ENCODE measurements at regions not wholly inside any gene's neighbourhood (a gene's known extent, or its start where the extent isn't known, plus 50 kb on each side); places are given as distances from the start of the nearest gene placed in this dataset.

DNA sequence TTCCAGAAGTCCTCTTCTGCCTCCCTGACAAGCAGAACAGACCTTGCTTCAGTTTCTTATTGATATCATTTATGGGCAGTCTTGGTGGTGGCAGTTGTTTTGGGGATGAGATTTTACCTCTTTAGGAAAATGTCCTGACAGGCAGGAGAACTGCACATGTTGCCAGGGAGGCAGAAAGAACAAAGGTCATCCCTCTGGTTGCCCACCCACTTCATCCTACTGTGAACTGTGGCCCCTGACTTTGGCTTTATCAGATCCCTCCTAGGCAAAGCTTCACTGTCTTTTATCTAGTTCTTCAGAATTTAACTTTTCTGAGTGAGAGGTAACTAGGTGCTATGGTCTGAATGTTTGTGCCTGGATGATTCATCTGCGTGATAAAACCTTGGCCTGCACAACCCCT, 2071.3 kb upstream of the CELF4 start:
- Histone ChIP-seq H3K4me3 (ENCODE audit: insufficient read depth, low read depth, low read length, poor library complexity, severe bottlenecking) (no peak overlapping the region), H3K27me3 (replicated peaks; ENCODE audit: control insufficient read depth, insufficient read depth, low read length, poor library complexity, severe bottlenecking) (no peaks in the 10 kb centered on the region), H3K36me3 (ENCODE audit: control insufficient read depth, insufficient read depth, low read length) (no peaks in the 10 kb centered on the region), H3K9me3 (ENCODE audit: control insufficient read depth, low read length) (no peaks in the 10 kb centered on the region), H3K27ac (ENCODE audit: insufficient read depth, low read length, poor library complexity, severe bottlenecking) (no peak overlapping the region), H3K4me1 (ENCODE audit: control insufficient read depth, insufficient read depth, low read length, poor library complexity, severe bottlenecking) (no peaks in the 10 kb centered on the region)
- DNase-seq: no peak

DNA sequence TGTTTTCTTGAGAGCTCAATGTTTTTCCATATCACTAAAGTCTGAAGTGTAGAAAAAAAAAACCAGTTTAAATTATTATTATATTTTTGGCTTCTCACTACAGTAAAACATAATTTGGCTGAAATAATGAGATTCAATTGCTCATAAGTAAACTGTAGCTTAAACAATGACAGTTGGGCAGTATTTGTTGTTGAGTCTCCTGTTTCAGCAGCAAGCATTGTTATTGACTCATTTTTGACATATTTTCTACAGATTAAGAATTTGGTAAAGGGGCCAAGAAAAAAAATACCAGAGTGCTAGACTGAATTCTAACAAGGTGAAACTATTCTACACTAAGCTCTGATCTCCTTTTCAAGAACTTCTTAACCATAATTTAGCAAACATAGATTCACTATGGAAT, 2070.4 kb upstream of the CELF4 start:
- Histone ChIP-seq H3K4me1 (ENCODE audit: control insufficient read depth, insufficient read depth, low read length, poor library complexity, severe bottlenecking) (no peaks in the 10 kb centered on the region), H3K27me3 (replicated peaks; ENCODE audit: control insufficient read depth, insufficient read depth, low read length, poor library complexity, severe bottlenecking) (no peaks in the 10 kb centered on the region), H3K27ac (ENCODE audit: insufficient read depth, low read length, poor library complexity, severe bottlenecking) (no peak overlapping the region), H3K4me3 (ENCODE audit: insufficient read depth, low read depth, low read length, poor library complexity, severe bottlenecking) (no peak overlapping the region), H3K9me3 (ENCODE audit: control insufficient read depth, low read length) (no peaks in the 10 kb centered on the region), H3K36me3 (ENCODE audit: control insufficient read depth, insufficient read depth, low read length) (no peaks in the 10 kb centered on the region)
- no peak for DNase-seq

DNA sequence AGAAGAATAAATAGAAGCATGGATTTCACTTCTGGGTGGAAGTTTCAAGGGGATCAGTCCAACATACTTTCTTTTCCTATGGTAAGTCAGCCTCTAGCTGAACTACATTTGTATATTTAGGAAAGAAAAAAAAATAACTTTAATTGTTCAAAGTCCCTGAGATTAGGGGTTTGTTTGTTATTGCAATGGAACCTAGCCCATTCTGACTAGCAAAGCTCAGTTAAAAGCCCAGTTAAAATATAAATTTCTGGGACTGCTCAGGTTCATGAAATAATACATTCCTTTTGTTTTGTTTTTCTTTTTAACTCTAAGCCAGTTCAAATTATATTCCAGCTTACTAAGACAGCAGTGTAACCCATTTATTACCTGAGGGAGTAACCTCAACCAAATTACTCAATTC, 2069.6 kb upstream of the CELF4 start:
- Histone ChIP-seq H3K4me1 (ENCODE audit: control insufficient read depth, insufficient read depth, low read length, poor library complexity, severe bottlenecking) (no peaks in the 10 kb centered on the region), H3K27me3 (replicated peaks; ENCODE audit: control insufficient read depth, insufficient read depth, low read length, poor library complexity, severe bottlenecking) (no peaks in the 10 kb centered on the region), H3K9me3 (ENCODE audit: control insufficient read depth, low read length) (no peaks in the 10 kb centered on the region), H3K27ac (ENCODE audit: insufficient read depth, low read length, poor library complexity, severe bottlenecking) (no peak overlapping the region), H3K36me3 (ENCODE audit: control insufficient read depth, insufficient read depth, low read length) (no peaks in the 10 kb centered on the region), H3K4me3 (ENCODE audit: insufficient read depth, low read depth, low read length, poor library complexity, severe bottlenecking) (no peak overlapping the region)
- DNase-seq: no peak

DNA sequence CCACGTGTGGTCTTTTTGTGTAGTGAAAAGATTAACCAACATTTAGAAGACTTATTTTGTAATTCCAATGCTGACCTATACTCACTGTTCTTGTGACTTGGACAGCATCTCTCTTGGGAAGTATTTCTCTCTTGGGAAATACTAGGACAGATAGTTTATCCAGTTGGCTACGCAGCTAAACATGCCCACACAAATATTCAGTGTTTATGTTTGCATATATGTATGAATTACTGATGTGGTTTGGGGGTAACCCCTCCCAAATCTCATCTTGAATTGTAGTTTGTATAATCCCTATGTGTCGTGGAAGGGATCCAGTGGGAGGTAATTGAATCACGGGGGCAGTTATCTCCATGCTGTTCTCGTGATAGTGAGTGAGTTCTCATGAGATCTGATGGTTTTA, 2062.3 kb upstream of the CELF4 start:
- Histone ChIP-seq H3K4me3 (ENCODE audit: insufficient read depth, low read depth, low read length, poor library complexity, severe bottlenecking) (no peak overlapping the region), H3K9me3 (ENCODE audit: control insufficient read depth, low read length) (no peaks in the 10 kb centered on the region), H3K27ac (ENCODE audit: insufficient read depth, low read length, poor library complexity, severe bottlenecking) (no peak overlapping the region), H3K36me3 (ENCODE audit: control insufficient read depth, insufficient read depth, low read length) (no peaks in the 10 kb centered on the region), H3K4me1 (ENCODE audit: control insufficient read depth, insufficient read depth, low read length, poor library complexity, severe bottlenecking) (no peaks in the 10 kb centered on the region), H3K27me3 (replicated peaks; ENCODE audit: control insufficient read depth, insufficient read depth, low read length, poor library complexity, severe bottlenecking) (no peaks in the 10 kb centered on the region)
- no peak for DNase-seq

DNA sequence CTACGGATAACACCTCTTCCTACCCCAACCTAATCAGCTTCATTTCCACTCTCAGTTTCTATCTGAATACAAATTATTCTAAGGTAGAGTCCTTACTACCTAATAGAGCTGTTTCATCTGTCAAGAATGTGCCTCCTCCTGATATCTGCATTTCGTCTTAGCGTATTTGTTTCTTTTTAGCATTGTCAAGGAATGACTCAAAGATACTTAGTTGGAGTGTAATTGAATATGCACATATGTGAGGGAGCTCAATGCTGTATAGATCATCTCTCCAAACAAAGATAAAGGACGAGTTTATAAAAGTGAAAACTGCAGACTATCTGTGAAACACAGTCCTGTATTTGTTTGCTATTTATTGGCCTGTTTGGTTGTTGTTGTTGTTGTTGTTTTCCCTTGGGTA, 2059.4 kb upstream of the CELF4 start:
- Histone ChIP-seq H3K27me3 (replicated peaks; ENCODE audit: control insufficient read depth, insufficient read depth, low read length, poor library complexity, severe bottlenecking) (no peaks in the 10 kb centered on the region), H3K4me1 (ENCODE audit: control insufficient read depth, insufficient read depth, low read length, poor library complexity, severe bottlenecking) (no peaks in the 10 kb centered on the region), H3K36me3 (ENCODE audit: control insufficient read depth, insufficient read depth, low read length) (no peaks in the 10 kb centered on the region), H3K4me3 (ENCODE audit: insufficient read depth, low read depth, low read length, poor library complexity, severe bottlenecking) (no peak overlapping the region), H3K27ac (ENCODE audit: insufficient read depth, low read length, poor library complexity, severe bottlenecking) (no peak overlapping the region), H3K9me3 (ENCODE audit: control insufficient read depth, low read length) (peaks cover 3% of the 10 kb centered on the region)
- DNase-seq: no peak

DNA sequence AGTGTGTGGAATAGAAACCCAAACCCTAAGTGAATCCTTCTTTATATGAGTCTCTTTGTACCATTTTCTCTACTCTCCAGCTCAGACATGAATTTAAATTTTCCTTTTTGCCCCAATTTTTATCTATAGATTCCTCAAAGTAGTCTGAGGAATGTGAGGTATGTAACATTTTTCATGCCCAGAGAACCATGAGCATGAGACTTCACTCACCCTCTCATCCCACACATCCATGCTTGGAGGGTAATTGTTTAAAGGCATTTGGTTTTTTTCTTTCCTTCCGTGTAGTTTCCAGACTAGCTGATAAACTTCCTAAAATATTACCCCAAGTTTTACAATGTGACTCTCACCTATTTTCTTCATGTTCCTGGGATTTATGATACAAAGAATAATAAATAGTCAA, 2056.8 kb upstream of the CELF4 start:
- Histone ChIP-seq H3K27ac (ENCODE audit: insufficient read depth, low read length, poor library complexity, severe bottlenecking) (no peak overlapping the region), H3K27me3 (replicated peaks; ENCODE audit: control insufficient read depth, insufficient read depth, low read length, poor library complexity, severe bottlenecking) (no peaks in the 10 kb centered on the region), H3K4me3 (ENCODE audit: insufficient read depth, low read depth, low read length, poor library complexity, severe bottlenecking) (no peak overlapping the region), H3K4me1 (ENCODE audit: control insufficient read depth, insufficient read depth, low read length, poor library complexity, severe bottlenecking) (no peaks in the 10 kb centered on the region), H3K9me3 (ENCODE audit: control insufficient read depth, low read length) (peaks cover 3% of the 10 kb centered on the region), H3K36me3 (ENCODE audit: control insufficient read depth, insufficient read depth, low read length) (no peaks in the 10 kb centered on the region)
- DNase-seq: no peak

DNA sequence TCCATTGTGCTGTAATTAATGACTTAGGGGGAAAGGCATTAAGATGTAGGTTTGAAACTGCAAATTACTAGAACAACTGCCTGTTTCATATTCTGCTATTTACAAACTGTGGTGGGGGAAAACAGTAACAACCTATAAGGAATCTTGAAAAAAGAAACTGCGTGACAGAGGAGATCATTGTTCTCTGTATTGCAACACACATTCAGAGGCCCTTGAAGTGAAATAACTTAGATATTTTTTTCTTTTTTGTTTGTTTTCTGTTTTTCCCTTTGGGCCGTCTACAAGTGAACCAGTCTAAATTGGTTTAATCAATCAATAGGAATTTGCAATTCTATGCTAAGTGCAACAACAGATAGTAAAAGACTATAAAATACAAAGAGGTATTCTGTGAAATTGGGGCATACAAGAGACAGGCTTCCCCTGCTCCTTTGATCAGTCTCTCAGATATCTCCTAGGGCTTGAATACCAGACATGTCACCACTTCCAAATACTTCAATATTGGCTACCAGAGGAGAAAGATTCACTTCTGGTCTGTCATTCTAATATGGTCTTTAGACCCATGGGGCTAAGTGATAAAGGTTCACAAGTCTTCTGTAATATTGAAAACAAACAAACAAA, 2055.1 kb upstream of the CELF4 start:
- Histone ChIP-seq H3K27me3 (replicated peaks; ENCODE audit: control insufficient read depth, insufficient read depth, low read length, poor library complexity, severe bottlenecking) (no peaks in the 10 kb centered on the region), H3K36me3 (ENCODE audit: control insufficient read depth, insufficient read depth, low read length) (no peaks in the 10 kb centered on the region), H3K4me3 (ENCODE audit: insufficient read depth, low read depth, low read length, poor library complexity, severe bottlenecking) (no peak overlapping the region), H3K27ac (ENCODE audit: insufficient read depth, low read length, poor library complexity, severe bottlenecking) (no peak overlapping the region), H3K4me1 (ENCODE audit: control insufficient read depth, insufficient read depth, low read length, poor library complexity, severe bottlenecking) (no peaks in the 10 kb centered on the region), H3K9me3 (ENCODE audit: control insufficient read depth, low read length) (peaks cover 3% of the 10 kb centered on the region)
- DNase-seq: no peak

DNA sequence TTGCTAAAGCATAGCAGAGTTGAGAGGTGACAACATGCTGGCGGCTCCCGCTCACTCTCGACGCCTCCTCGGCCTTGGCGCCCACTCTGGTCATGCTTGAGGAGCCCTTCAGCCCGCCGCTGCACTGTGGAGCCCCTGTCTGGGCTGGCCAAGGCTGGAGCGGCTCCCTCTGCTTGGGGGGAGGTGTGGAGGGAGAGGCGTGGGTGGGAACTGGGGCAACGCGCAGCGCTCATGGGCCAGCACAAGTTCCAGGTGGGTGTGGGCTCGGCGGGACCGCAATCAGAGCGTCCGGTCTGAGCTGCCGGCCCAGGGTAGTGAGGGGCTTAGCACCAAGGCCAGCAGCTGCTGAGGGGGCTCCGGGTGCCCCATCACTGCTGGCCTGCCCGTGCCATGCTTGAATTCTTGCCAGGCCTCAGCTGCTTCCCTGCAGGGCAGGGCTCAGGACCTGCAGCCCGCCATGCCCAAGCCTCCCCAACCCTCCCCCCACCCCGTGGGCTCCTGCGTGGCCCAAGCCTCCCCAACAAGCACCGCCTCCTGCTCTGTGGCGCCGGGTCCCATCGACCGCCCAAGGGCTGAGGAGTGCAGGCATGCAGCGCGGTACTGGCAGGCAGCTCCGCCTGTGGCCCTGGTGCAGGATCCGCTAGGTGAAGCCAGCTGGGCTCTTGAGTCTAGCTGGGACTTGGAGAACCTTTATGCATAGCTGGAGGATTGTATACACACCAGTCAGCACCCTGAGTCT, 2052.8 kb upstream of the CELF4 start:
- Histone ChIP-seq H3K9me3 (ENCODE audit: control insufficient read depth, low read length) (peaks cover 3% of the 10 kb centered on the region), H3K27ac (ENCODE audit: insufficient read depth, low read length, poor library complexity, severe bottlenecking) (no peak overlapping the region), H3K4me3 (ENCODE audit: insufficient read depth, low read depth, low read length, poor library complexity, severe bottlenecking) (no peak overlapping the region), H3K36me3 (ENCODE audit: control insufficient read depth, insufficient read depth, low read length) (no peaks in the 10 kb centered on the region), H3K27me3 (replicated peaks; ENCODE audit: control insufficient read depth, insufficient read depth, low read length, poor library complexity, severe bottlenecking) (no peaks in the 10 kb centered on the region), H3K4me1 (ENCODE audit: control insufficient read depth, insufficient read depth, low read length, poor library complexity, severe bottlenecking) (no peaks in the 10 kb centered on the region)
- DNase-seq: no peak

DNA sequence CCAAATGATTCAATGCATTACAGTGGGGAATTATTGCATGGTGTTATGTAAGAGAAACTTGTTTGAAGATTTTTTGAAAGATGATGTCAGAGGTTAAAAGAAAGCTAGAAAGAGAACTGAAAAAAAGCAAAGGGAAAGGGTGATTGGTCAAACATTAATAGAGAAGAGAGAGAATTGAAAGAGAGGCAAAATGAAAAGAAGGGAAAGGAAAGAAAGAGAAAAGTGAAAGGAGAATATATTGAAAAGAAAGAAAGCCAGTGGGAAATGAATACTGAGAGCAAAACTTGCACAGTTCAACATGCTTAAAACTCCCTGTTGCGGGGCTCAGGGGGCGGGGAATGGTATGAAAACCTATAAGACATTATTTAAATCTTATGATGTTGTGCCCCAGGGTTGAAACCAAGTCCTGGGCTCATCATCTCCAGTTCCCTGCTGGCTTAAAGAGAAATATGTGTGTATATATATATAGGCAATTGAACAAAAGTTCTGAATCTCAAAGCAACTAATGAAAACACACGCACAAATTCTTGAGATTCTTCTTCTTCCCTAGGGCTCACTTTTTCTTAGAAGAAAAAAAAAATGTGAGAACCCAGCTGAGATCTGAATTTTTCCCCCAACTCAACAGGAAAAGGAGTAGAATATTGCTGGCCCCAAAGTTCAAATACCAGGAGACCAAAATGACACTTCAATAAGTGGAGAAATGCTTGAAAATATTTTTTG, 2045.9 kb upstream of the CELF4 start:
- H3K4me3 ChIP-seq (ENCODE audit: insufficient read depth, low read depth, low read length, poor library complexity, severe bottlenecking): no peak overlapping the region
- DNase-seq: no peak
- H3K4me1 ChIP-seq (ENCODE audit: control insufficient read depth, insufficient read depth, low read length, poor library complexity, severe bottlenecking): no peaks in the 10 kb centered on the region
- H3K27me3 ChIP-seq (replicated peaks; ENCODE audit: control insufficient read depth, insufficient read depth, low read length, poor library complexity, severe bottlenecking): no peaks in the 10 kb centered on the region
- H3K9me3 ChIP-seq (ENCODE audit: control insufficient read depth, low read length): no peaks in the 10 kb centered on the region
- no peak overlapping the region for H3K27ac ChIP-seq (ENCODE audit: insufficient read depth, low read length, poor library complexity, severe bottlenecking)
- H3K36me3 ChIP-seq (ENCODE audit: control insufficient read depth, insufficient read depth, low read length): no peaks in the 10 kb centered on the region

DNA sequence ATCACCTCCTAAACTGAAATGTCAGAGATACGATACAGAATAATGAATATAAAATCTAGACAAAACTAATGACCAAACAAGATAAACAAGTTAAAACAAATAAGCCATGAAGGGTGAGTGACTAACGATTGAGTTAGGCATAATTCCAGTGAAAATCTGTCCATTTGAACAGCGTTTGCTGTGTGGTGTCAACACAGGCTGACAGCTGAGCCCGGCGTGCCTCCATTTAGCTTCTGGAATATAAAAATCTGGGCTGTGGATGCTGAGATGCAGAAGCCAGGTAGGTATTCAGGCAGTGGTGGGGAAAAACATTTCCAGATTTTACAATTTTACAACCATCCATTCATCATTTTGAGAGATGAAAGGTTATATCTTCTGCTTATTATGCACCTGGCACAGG, 2041.4 kb upstream of the CELF4 start:
- no peaks in the 10 kb centered on the region for H3K4me1 ChIP-seq (ENCODE audit: control insufficient read depth, insufficient read depth, low read length, poor library complexity, severe bottlenecking)
- H3K36me3 ChIP-seq (ENCODE audit: control insufficient read depth, insufficient read depth, low read length): no peaks in the 10 kb centered on the region
- no peak for DNase-seq
- no peaks in the 10 kb centered on the region for H3K27me3 ChIP-seq (replicated peaks; ENCODE audit: control insufficient read depth, insufficient read depth, low read length, poor library complexity, severe bottlenecking)
- H3K27ac ChIP-seq (ENCODE audit: insufficient read depth, low read length, poor library complexity, severe bottlenecking): no peak overlapping the region
- H3K4me3 ChIP-seq (ENCODE audit: insufficient read depth, low read depth, low read length, poor library complexity, severe bottlenecking): no peak overlapping the region
- H3K9me3 ChIP-seq (ENCODE audit: control insufficient read depth, low read length): no peaks in the 10 kb centered on the region

Measured in effector memory CD4-positive, alpha-beta T cell (primary cell).